COLO829 (cell line): ENCODE measurements at regions not wholly inside any gene's neighbourhood (a gene's known extent, or its start where the extent isn't known, plus 50 kb on each side); places are given as distances from the start of the nearest gene placed in this dataset.
"Not testable (repeated sequence)": the region's sequence is repeated elsewhere in the genome, so short reads cannot be mapped to it uniquely, and the experiment has no call there.

Experiments
- DNase-seq: peaks from one replicate; pipeline ENCODE4 v3.0.0; 2012; ENCODE audit warnings: low spot score

DNA sequence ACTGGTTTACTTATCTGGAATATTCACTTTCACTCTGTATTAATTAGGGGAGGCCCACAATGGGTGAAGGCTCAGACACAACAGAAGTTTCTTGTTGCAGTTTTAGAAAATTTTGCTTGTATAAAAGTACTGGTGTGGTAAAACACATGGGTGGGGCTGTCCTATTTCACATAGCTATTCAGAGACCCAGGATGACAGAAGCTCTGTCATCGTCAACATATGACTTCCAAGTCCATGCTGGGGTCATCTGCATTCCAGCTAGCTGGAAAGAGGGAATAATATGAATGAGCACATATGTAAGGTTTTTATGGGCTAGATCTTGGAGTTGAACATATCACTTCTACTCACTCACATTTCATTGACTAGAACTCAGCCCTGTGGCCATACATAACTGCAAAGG, 166.4 kb upstream of the KCTD3 start:
- DNase-seq, result no peak

DNA sequence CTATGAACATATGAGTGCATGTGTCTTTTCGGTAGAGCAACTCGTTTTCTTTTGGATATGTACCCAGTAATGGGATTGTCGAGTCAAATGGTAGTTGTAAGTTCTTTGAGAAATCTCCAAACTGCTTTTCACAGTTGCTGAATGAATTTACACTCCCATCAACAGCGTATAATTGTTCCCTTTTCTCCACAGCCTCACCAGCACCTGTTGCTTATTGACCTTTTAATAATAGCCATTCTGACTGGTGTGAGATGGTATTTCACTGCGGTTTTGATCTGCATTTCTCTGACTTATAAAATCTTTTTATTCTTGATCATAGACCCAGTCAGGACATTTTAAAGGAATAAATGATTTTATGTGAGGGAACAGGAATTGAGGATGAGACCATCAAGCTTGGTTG, 165.0 kb upstream of the KCTD3 start:
- no peak for DNase-seq

DNA sequence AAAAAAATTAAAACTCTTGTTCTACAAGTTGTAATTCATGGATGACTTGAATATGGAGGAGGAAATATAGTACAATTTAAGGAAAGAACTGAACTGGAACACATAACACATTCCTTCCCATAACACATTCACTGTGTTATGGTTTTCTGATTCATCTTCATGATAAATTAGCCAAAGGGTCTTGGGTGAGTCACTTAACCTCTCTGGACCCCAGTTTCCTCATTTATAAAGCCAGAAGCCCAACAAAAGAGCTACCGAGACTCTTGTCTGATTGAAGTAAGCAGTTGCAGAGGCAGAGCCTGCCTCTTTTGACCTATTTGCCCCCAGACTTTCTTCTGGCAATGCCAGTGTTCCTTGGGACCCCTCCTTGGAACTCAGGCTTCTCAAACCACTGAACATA, 161.9 kb upstream of the KCTD3 start:
- no peak for DNase-seq

DNA sequence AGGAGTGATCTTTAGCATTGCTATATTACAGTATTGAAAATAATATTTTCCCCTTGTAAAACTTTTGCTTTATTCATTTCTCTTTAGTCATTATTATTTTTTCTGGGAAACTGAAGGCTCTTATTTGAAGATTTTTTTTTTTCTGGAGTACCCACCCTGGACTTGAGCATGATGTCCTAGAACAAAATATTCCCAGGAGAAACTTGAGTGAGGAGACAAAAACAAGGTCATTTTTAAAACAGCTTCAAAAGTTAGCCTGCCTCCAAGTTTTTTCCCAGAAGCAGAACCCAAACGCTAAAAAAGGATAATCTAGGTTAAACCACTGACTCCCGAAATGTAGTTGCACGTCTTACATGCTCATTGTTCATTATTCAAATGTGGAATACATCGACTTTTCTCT, 160.2 kb upstream of the KCTD3 start:
- no peak for DNase-seq

DNA sequence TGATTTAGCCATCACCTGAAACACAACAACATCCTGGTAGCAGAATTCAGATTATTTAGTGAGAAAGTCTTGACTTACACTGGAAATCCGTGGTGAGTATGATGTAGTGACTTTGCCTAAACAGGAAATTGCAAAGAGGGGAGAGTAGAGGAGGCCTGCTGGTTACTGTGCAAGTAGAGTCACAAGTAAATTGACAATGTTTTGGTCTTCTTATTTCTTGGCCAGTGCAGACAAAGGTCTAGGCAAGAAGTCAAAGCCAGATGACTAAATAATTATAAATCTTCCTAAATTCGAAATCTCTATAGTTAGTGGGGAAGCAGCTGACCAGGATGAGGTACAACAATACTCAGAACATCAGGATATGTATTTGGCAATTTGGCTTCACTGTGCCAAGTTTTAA, 159.5 kb upstream of the KCTD3 start:
- no peak for DNase-seq

DNA sequence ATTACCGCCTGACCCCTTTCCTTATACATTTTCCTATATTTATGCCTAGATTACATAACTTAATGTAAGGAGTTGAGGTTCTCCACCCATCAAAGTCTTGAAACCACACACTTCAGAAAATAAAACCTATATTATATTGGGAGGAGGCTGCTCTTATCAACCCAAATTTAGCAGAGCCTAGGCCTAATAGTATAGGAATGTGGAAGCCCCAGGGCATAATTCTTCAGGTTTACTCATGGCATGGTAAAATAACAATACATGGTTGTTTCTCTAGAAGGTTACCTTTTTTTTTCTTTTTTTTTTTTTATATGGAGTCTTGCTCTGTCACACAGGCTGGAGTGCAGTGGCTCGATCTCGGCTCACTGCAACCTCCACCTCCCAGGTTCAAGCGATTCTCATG, 157.6 kb upstream of the KCTD3 start:
- not testable (repeated sequence) for DNase-seq

DNA sequence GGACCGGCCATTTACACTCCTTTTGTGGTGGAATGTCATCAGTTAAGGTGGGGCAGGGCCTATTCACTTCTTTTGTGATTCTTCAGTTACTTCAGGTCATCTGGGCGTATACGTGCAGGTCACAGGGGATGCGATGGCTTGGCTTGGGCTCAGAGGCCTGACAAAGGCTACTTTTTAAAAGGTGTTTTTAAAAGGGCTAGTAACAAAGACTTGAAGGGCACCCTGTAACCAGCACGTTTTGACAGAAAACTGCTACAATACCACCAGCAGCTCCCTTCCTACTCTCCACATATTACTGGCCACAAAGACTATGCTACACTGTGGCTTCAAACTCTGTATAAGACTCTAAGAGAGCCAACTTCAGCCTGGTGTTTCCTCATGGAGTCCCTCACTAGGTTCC, 151.6 kb upstream of the KCTD3 start:
- DNase-seq, result not testable (repeated sequence)

DNA sequence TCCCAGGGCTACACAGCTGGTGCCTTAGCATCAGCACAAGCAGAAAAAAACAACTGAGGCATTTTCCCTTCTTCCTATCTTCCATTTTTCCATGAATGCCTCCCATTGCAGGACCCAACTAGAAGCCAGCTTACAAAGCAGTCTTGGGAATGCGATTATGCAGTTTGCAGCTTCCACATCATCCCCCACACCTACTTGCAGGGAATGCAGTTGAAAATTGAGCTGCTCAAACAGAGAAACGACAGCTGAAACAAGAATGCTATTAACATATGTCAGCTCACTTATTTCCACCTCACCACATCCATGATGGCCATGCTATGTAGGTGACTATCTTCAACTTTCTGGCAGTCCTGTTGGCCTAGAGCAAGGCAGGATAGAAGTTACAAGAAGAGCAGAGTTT, 150.6 kb upstream of the KCTD3 start:
- DNase-seq, result no peak

DNA sequence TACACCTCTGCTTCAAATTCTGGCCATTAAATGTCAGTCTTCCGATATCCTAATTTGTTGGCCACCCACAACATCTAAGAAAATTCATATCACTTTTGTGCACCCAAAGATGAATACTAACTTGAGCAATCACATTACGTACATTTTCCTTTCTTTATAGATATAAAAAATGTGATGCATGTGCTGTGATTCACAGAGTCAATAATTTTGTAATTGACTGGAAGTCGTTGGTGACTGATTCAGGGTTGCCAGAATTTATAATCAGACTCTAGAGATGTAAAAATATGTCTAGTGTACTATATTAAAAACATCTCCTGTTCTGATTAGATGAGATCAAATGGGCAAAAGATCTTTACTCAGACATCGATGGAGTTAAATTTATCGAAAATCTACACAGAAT, 150.0 kb upstream of the KCTD3 start:
- no peak for DNase-seq

DNA sequence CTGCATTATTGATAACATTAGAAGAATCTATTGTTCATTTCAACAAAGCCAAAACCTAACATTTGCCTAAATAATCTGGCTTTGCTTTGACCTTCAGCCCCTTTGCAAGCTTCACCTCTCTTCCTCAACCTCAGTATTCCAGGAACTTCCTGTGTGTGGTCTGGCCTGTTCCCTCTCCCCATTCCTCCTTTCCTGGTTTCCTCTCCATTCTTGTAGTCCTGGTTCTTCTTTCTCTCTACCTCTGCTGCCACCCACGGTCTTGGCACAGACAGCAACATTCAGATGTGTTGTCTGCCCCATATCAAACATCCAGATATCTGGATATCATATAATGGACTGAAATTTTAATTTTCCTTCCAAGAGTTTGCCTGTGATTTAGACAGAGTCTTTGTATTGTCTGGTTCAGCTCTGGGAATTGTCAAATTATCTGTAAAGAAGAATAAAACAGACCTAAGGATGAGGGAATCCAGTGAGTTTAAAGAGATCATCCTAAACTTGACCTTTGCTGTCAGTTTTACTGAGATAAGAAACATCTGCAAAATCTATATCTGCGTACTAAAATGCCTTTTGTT, 148.1 kb upstream of the KCTD3 start:
- DNase-seq, result no peak

DNA sequence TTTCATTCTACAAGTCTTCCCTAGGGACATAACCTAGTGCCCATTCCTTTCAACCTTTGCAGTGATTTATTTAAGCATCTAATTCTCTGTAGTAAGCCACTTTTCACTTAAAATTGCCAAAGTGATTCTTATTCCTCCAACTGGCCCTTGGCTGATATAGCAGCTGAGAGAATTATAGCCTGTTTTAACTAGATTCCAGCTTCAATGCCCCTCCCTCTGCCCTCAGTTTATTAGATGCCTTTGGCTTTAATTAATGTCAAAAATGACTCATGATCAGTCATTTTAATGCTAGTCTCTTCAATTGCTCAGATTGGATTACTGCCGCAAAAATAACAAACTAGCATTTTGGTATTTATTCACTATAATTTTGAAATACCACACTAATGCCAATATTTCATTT, 145.4 kb upstream of the KCTD3 start:
- peak; percentile 84 for DNase-seq

DNA sequence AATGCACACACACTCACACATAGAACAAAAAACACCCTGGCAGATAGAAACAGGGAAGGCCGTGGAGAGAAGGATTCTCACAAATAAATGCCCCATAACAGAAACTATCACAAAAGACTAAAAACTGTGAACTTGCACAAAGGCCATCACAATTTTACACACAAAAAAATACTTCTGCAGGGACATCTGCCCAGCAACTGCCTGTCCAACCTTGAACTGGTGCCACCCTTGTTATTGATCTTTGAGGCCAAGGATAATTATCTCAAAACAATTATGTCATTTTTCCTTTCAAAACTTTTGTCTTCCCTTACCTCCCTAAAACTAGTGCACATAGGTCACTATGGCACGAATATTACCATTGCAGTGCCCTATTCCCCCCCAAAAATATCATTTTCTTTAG, 143.8 kb upstream of the KCTD3 start:
- DNase-seq, result no peak

DNA sequence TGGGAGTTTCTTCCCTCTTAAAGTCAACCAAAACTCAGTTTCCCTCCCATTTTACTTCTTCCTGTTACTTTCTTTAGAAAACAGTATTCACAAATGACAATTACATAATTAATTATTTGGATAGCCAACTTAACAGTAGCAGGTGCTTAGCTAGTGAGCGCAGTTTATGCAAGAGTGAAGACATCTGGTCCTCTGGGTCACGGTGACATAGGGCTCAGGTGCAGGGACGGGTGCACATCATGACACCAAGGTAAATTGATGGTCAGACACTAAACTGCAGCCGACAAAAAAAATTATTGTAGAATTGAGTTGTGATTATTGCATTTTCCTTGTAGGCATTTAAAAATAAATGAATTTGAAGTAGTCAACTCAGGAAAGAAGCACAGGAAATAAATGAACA, 142.0 kb upstream of the KCTD3 start:
- DNase-seq, result no peak

DNA sequence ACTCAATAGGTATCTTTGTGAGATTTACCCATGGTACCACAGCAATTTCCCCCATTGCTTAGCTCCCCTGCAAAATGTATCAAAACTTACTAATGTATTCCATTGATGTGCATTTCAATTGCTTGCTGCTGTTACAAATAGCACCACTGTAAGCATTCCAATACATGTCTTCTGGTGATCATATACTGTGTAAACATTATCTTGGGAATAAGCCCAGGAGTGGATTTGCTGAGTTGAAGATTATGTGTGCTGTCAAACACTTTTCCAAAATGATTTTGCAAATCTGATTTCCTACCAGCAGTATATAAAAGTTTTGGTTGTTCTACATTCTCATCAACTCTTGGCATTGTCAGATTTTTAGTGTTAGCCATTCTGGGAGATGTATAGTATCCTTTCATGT, 141.0 kb upstream of the KCTD3 start:
- DNase-seq, result no peak

DNA sequence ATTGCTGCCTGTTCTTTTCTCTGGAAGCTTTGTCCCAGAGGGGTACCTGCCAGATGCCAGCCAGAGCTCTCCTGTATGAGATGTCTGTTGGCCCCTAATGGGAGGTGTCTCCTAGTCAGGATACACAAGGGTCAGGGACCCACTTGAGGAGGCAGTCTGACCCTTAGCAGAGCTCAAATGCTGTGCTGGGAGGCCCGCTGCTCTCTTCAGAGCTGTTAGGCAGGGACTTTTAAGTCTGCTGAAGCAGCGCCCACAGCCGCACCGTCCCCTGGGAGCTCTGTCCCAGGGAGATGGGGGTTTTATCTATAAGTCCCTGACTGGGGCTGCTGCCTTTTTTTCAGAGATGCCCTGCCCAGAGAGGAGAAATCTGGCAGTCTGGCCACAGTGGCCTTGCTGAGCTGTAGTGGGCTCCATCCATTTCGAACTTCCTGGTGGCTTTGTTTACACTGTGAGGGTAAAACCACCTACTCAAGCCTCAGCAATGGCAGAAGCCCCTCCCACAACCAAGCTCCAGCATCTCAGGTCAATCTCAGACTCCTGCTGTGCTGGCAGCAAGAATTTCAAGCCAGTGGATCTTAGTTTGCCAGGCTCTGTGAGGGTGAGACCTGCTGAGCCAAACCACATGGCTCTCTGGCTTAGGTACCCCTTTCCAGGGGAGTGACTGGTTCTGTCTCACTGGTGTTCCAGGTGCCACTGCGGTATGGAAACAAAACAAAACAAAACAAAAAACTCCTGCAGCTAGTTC, 134.4 kb upstream of the KCTD3 start:
- not testable (repeated sequence) for DNase-seq

DNA sequence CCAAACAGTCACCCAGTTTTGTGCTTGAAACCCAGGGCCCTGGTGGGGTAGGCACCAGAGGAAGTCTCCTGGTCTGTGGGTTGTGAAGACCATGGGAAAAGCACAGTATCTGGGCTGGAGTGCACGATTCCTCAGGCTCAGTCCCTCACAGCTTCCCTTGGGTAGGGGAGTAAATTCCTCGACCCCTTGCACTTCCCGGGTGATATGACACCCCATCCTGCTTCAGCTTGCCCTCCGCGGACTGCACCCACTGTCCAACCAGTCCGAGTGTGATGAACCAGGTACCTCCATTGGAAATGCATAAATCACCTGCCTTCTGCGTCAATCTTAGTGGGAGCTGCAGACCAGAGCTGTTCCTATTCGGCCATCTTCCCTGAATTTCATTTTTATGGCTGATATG, 133.9 kb upstream of the KCTD3 start:
- DNase-seq, result no peak

DNA sequence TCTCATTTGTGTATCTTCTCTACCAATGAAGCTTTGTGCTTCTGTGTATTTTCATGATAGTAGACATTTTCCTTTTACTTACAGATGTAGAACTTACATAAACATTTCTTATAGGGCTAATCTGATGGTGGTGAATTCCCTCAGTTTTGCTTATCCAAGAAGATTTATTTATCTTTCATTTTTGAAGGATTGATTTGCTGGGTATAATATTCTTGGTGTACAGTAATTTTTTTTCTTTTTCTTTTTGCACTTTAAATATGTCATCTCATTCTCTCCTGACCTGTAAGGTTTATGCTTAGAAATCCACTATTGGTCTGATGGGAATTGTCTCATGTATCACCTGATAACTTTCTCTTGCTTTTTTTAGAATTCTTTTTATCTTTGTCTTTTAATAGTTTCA, 127.6 kb upstream of the KCTD3 start:
- DNase-seq, result no peak

DNA sequence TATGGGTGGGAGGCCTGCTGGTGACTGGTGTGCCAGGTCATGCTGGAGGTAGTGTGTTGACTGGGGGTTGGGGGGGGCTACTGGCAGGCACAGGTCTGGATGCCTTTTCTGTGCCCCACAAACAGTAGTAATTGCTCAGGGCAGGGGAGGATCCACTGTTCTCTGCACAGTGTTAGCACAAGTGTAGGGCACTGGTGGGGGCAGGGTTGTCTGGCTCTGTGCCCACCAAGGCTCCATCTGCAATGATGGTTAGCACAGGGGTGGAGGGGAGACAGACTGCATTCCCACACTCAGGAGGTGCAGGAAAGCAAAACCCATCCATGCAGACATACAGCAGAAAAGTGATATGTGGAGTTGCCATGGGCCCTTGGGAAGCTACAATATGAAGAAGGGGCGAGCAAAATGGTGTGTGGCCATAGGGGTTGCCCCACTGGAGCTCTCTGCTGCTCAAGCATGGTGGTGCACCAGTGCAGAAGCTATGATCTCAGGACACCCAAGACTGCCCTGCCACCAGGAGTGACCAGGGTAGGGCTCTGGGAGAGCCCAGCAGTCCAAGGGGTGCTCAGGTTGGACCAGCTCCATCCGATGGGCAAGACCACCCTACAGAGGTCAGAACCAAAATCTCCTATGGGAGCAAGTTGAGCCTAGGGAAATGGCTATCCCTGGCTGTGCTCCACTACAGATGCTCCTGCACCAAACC, 122.2 kb upstream of the KCTD3 start:
- no peak for DNase-seq

DNA sequence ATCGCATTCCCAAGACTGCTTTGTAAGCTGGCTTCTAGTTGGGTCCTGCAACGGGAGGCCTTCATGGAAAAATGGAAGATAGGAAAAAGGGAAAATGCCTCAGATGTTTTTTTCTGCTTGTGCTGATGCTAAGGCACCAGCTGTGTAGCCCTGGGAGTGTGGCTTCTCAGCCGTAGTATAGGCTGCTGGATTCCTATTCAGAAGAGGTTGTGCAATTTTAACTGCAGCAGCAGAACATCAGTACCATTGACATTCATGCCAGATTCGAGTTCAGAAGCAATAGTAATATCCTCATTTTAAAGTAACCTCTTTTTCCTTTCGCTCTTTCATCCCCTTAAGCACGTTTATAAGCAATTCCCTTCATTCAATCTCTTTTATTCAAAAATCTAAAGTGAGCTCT, 119.1 kb upstream of the KCTD3 start:
- not testable (repeated sequence) for DNase-seq

DNA sequence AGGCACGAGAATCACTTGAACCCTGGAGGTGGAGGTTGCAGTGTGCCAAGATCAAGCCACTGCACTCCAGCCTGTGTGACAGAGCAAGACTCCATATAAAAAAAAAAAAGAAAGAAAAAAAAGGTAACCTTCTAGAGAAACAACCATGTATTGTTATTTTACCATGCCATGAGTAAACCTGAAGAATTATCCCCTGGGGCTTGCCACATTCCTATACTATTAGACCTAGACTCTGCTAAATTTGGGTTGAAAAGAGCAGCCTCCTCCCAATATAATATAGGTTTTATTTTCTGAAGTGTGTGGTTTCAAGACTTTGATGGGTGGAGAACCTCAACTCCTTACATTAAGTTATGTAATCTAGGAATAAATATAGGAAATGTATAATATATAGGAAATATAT, 118.0 kb upstream of the KCTD3 start:
- DNase-seq, result not testable (repeated sequence)

DNA sequence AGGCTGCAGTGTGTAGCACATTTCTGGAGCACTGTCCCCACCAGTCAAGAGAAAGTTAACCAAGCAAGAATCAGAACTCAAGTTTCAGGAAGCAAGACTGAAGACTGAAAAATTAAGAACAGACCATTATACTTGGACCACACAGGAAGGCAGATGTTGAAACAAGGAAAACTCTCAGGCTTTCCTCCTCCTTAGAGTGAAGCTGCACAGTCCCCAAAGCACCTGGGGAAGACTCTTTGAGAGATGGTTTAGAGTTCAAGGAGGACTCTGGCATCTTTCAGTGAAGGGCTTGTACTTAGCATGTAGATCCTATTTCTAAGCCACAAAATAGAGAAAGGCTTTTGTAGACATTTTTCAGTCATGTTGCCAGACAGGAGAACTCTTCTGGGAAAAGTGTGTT, 113.7 kb upstream of the KCTD3 start:
- no peak for DNase-seq

DNA sequence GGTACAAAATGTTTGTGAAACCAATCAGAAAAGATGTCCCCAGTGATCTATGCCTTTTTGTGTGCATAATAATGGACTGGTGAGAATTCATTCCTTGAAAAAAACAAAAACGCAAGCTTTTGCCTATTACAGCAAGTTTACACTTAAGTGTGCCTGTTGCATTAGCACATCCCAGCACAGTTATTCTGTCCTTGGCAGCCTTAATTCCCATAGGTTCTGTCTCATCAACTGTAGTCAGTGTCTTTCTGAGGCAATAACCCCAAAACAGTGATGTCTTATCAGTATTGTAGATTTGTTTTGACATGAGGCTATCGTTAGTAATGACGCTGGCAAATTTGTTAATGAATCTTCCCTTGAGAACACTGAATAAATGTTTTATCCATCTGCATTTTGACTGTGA, 109.9 kb upstream of the KCTD3 start:
- DNase-seq, result no peak

DNA sequence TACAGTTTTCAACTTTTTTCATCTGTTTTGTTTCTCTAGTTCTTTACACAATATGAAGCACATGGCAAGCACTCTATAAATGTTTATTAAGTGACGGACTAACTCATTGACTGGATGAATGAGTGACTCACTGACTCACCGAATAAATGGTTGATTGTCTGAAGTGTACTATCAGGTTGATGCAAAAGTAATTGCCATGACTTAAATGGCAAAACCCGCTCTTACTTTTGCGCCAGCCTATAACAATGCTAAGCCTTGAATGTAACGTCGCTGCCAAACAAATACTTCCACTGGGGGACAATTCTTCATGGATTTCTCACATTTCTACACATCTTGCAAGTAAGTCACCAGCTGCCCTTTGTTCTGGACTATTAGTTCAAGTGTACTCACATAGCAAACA, 109.0 kb upstream of the KCTD3 start:
- peak; percentile 71 for DNase-seq

DNA sequence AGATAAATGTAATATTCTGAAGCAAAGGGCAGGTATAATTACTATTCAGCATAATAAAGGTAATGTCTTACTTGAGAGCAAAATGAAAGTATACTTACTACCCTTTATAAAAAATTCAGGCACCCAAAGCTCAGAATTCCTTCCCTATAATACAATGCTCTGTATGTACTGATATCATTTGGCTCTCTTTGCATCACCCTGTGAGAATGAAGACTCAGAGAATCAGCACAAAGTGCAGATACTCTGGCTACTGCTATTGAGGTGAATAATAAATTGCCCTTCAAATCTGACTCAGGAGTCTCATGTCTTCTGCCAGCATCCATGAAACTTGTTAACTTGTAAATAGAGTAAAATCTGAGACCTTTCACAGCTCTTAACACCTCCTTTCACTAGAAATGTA, 108.5 kb upstream of the KCTD3 start:
- DNase-seq, result peak; percentile 4
